ENCODE measurements at regions not wholly inside any gene's neighbourhood (a gene's known extent, or its start where the extent isn't known, plus 50 kb on each side); places are given as distances from the start of the nearest gene placed in this dataset.

GRCh38 chr6:144898052-144898689, 613.0 kb downstream of the UTRN start:
- H3K27ac ChIP-seq (ENCODE audit: low read length in 2 of 2), result no peak overlapping the region
- Mint-ChIP-seq H3K27me3 (peaks cover 4% of the 10 kb centered on the region), H3K27ac (no peak overlapping the region), H3K4me3 (no peak overlapping the region), H3K4me1 (no peaks in the 10 kb centered on the region), H3K9me3 (ENCODE audit: insufficient read depth) (peaks cover 8% of the 10 kb centered on the region)
- peaks cover 0 to 5% (median 4%) of the 10 kb centered on the region in 3 donors for H3K9me3 ChIP-seq (ENCODE audit: control extremely low read depth in 1 of 3, control insufficient read depth in 2 of 3, insufficient read depth in 1 of 3, low read length in 2 of 3)
- no CpG with 5 or more reads among the region's 3 CpGs for WGBS (ENCODE audit: insufficient coverage)
- no peaks in the 10 kb centered on the region for H3K79me2 ChIP-seq (ENCODE audit: control insufficient read depth, insufficient read depth, low read length)
- H3K36me3 ChIP-seq (replicated peaks in 1 of 2; ENCODE audit: control extremely low read depth in 1 of 2, control insufficient read depth in 1 of 2, extremely low read depth in 1 of 2, insufficient read depth in 2 of 2, low read length in 1 of 2), result no peaks in the 10 kb centered on the region
- H4K20me1 ChIP-seq (ENCODE audit: control insufficient read depth, insufficient read depth, low read length, poor library complexity, severe bottlenecking), result no peaks in the 10 kb centered on the region
- intact Hi-C loops (cut with micrococcal nuclease), result no loop called here
- no peak overlapping the region for H3K4me2 ChIP-seq (replicated peaks; ENCODE audit: low read depth, low read length, poor library complexity, severe bottlenecking)
- H3K4me3 ChIP-seq (ENCODE audit: control extremely low read depth in 1 of 5, extremely low read depth in 1 of 5, insufficient read depth in 1 of 5, low read depth in 2 of 5, low read length in 4 of 5), result no peak overlapping the region
- ChIA-PET CTCF (no interaction called here), POLR2A (no interaction called here)
- H2AFZ ChIP-seq (ENCODE audit: insufficient read depth, low read depth, low read length, poor library complexity, severe bottlenecking), result no peak overlapping the region
- H3K27me3 ChIP-seq (replicated peaks in 1 of 4; ENCODE audit: control extremely low read depth in 1 of 4, control insufficient read depth in 3 of 4, insufficient read depth in 4 of 4, low read length in 3 of 4), result peaks cover 0 to 3% (median 0%) of the 10 kb centered on the region in 4 experiments
- ATAC-seq (ENCODE audit: low read depth), result no peak
- no peaks in the 10 kb centered on the region for H3K4me1 ChIP-seq (ENCODE audit: control insufficient read depth in 2 of 2, insufficient read depth in 2 of 2, low read length in 2 of 2)
- DNase-seq, result no peak
- H3K9ac ChIP-seq (ENCODE audit: low read length), result no peak overlapping the region
- TF ChIP-seq EZH2 (IDR thresholded peaks at IDR 0.05; ENCODE audit: borderline replicate concordance, insufficient read depth, low read depth, low read length, poor library complexity, severe bottlenecking), result no peak
- TF ChIP-seq CTCF (IDR thresholded peaks at IDR 0.05), result no peak

DNA sequence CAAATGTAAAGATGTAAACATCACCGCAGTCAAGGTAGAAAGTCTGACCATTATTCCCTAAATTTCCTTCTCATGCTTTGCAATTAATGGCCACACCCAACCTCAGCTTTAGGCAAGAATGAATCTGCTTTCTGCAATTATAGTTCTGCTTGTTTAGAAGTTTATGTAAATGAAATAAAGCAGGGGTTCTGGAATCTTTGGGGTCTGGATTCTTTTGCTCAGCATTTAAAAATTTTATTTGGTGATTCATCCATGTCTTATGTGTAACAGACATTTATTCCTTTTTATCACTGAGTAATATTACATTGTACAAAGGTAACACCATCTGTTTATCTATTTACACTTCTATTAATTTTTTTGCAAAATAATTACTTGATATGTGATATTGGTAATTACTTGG, 613.6 kb downstream of the UTRN start:
- ATAC-seq (ENCODE audit: low read depth) (no peak), DNase-seq (no peak)
- Histone ChIP-seq H3K27ac (ENCODE audit: low read length in 2 of 2) (no peak overlapping the region), H2AFZ (ENCODE audit: insufficient read depth, low read depth, low read length, poor library complexity, severe bottlenecking) (no peak overlapping the region), H3K27me3 (replicated peaks in 1 of 4; ENCODE audit: control extremely low read depth in 1 of 4, control insufficient read depth in 3 of 4, insufficient read depth in 4 of 4, low read length in 3 of 4) (peaks cover 0 to 3% (median 0%) of the 10 kb centered on the region in 4 experiments), H3K79me2 (ENCODE audit: control insufficient read depth, insufficient read depth, low read length) (no peaks in the 10 kb centered on the region), H3K4me1 (ENCODE audit: control insufficient read depth in 2 of 2, insufficient read depth in 2 of 2, low read length in 2 of 2) (no peaks in the 10 kb centered on the region), H3K36me3 (replicated peaks in 1 of 2; ENCODE audit: control extremely low read depth in 1 of 2, control insufficient read depth in 1 of 2, extremely low read depth in 1 of 2, insufficient read depth in 2 of 2, low read length in 1 of 2) (no peaks in the 10 kb centered on the region), H4K20me1 (ENCODE audit: control insufficient read depth, insufficient read depth, low read length, poor library complexity, severe bottlenecking) (no peaks in the 10 kb centered on the region), H3K9me3 (ENCODE audit: control extremely low read depth in 1 of 3, control insufficient read depth in 2 of 3, insufficient read depth in 1 of 3, low read length in 2 of 3) (peaks cover 0 to 5% (median 4%) of the 10 kb centered on the region in 3 donors), H3K4me2 (replicated peaks; ENCODE audit: low read depth, low read length, poor library complexity, severe bottlenecking) (no peak overlapping the region), H3K9ac (ENCODE audit: low read length) (no peak overlapping the region), H3K4me3 (ENCODE audit: control extremely low read depth in 1 of 5, extremely low read depth in 1 of 5, insufficient read depth in 1 of 5, low read depth in 2 of 5, low read length in 4 of 5) (no peak overlapping the region)
- POLR2A ChIA-PET, result no interaction called here
- Mint-ChIP-seq H3K27ac (no peak overlapping the region), H3K4me3 (no peak overlapping the region), H3K4me1 (no peaks in the 10 kb centered on the region), H3K27me3 (peaks cover 4% of the 10 kb centered on the region), H3K9me3 (ENCODE audit: insufficient read depth) (peaks cover 8% of the 10 kb centered on the region)
- intact Hi-C loops (cut with micrococcal nuclease), result no loop called here
- CTCF ChIA-PET, result no interaction called here
- TF ChIP-seq CTCF (IDR thresholded peaks at IDR 0.05), result no peak
- no peak for TF ChIP-seq EZH2 (IDR thresholded peaks at IDR 0.05; ENCODE audit: borderline replicate concordance, insufficient read depth, low read depth, low read length, poor library complexity, severe bottlenecking)
- no CpG with 5 or more reads among the region's 1 CpG for WGBS (ENCODE audit: insufficient coverage)
